Ureter (tissue), 1 donor: ENCODE measurements at regions not wholly inside any gene's neighbourhood (a gene's known extent, or its start where the extent isn't known, plus 50 kb on each side); places are given as distances from the start of the nearest gene placed in this dataset.

ENCODE experiments used
- DNase-seq: peaks from one replicate; pipeline ENCODE4 v3.0.0-alpha.2; 2020; ENCODE audit warnings: low spot score
- donor health status: DM: yes; HTN: yes; CAD: no.

GRCh38 chr3:36192901-36193300 lies 187.4 kb upstream of the STAC start:
- DNase-seq, result no peak

- no peak for DNase-seq
Measured at GRCh38 chr3:36193448-36193847, 186.9 kb upstream of the STAC start.

- no peak for DNase-seq
Measured at GRCh38 chr3:36196058-36196457, 184.2 kb upstream of the STAC start.

- DNase-seq, result no peak
Measured at GRCh38 chr3:36197151-36197550, 183.2 kb upstream of the STAC start.

GRCh38 chr3:36201546-36201945 lies 178.8 kb upstream of the STAC start:
- DNase-seq, result no peak

GRCh38 chr3:36206956-36207580 lies 173.2 kb upstream of the STAC start:
- DNase-seq, result no peak

GRCh38 chr3:36210840-36211651 lies 169.3 kb upstream of the STAC start:
- no peak for DNase-seq

GRCh38 chr3:36211652-36211999 lies 168.7 kb upstream of the STAC start:
- DNase-seq, result no peak

- no peak for DNase-seq
Measured at GRCh38 chr3:36212251-36212650, 168.1 kb upstream of the STAC start.

- no peak for DNase-seq
Measured at GRCh38 chr3:36214460-36214859, 165.8 kb upstream of the STAC start.

GRCh38 chr3:36215241-36215640 lies 165.1 kb upstream of the STAC start:
- no peak for DNase-seq

- DNase-seq, result no peak
Measured at GRCh38 chr3:36219398-36219797, 160.9 kb upstream of the STAC start.

GRCh38 chr3:36220173-36220572 lies 160.1 kb upstream of the STAC start:
- DNase-seq, result no peak

GRCh38 chr3:36221975-36222374 lies 158.3 kb upstream of the STAC start:
- no peak for DNase-seq

GRCh38 chr3:36227980-36228379 lies 152.3 kb upstream of the STAC start:
- no peak for DNase-seq

- DNase-seq, result no peak
Measured at GRCh38 chr3:36229496-36229895, 150.8 kb upstream of the STAC start.

- DNase-seq, result no peak
Measured at GRCh38 chr3:36232797-36233489, 147.4 kb upstream of the STAC start.

- no peak for DNase-seq
Measured at GRCh38 chr3:36244728-36245127, 135.6 kb upstream of the STAC start.

GRCh38 chr3:36248374-36248773 lies 131.9 kb upstream of the STAC start:
- no peak for DNase-seq

GRCh38 chr3:36250191-36250590 lies 130.1 kb upstream of the STAC start:
- no peak for DNase-seq

GRCh38 chr3:36257158-36257852 lies 123.0 kb upstream of the STAC start:
- DNase-seq, result no peak

GRCh38 chr3:36258421-36258820 lies 121.9 kb upstream of the STAC start:
- no peak for DNase-seq
